Endodermal cell (in vitro differentiated cells): ENCODE measurements at regions not wholly inside any gene's neighbourhood (a gene's known extent, or its start where the extent isn't known, plus 50 kb on each side); places are given as distances from the start of the nearest gene placed in this dataset.

Experiments used
- DNase-seq: peaks from one replicate; pipeline ENCODE4 v3.0.0-alpha.2; 2017
- H3K27ac ChIP-seq: 2 replicates; pipeline ENCODE4 v1.5.1; 2013; ENCODE audit warnings: mild to moderate bottlenecking, low read depth, low read length, moderate library complexity
- H3K27me3 ChIP-seq: 2 replicates; pipeline ENCODE4 v1.6.1; 2013; ENCODE audit warnings: mild to moderate bottlenecking, low read length, moderate library complexity; ENCODE audit not compliant: insufficient read depth, control insufficient read depth, poor library complexity, severe bottlenecking
- H3K36me3 ChIP-seq: 2 replicates; pipeline ENCODE4 v1.7.0; 2013; ENCODE audit warnings: mild to moderate bottlenecking, low read length, moderate library complexity; ENCODE audit not compliant: control insufficient read depth, insufficient read depth
- H3K4me1 ChIP-seq: one replicate; pipeline ENCODE4 v1.7.0; 2013; ENCODE audit warnings: low read length; ENCODE audit not compliant: control insufficient read depth, insufficient read depth
- H3K4me3 ChIP-seq: 2 replicates; pipeline ENCODE4 v1.5.1; 2013; ENCODE audit warnings: mild to moderate bottlenecking, low read length, moderate library complexity
- H3K9ac ChIP-seq: 2 replicates; pipeline ENCODE4 v1.6.1; 2013; ENCODE audit warnings: mild to moderate bottlenecking, low read length, moderate library complexity; ENCODE audit not compliant: poor library complexity, severe bottlenecking; ENCODE audit errors: extremely low read depth
- H3K9me3 ChIP-seq: 2 replicates; pipeline ENCODE4 v1.6.1; 2013; ENCODE audit warnings: mild to moderate bottlenecking, low read length, moderate library complexity; ENCODE audit not compliant: control insufficient read depth
- H3K27ac Mint-ChIP-seq: 2 replicates; pipeline ENCODE4 v1.8.0; 2020; ENCODE audit warnings: mixed read lengths
- H3K27me3 Mint-ChIP-seq: 2 replicates; pipeline ENCODE4 v1.8.0; 2021; ENCODE audit warnings: mild to moderate bottlenecking, mixed read lengths; ENCODE audit not compliant: insufficient read depth
- H3K36me3 Mint-ChIP-seq: 2 replicates; pipeline ENCODE4 v1.8.0; 2020; ENCODE audit warnings: low read depth, mixed read lengths
- H3K4me1 Mint-ChIP-seq: 2 replicates; pipeline ENCODE4 v1.8.0; 2020; ENCODE audit warnings: mixed read lengths
- H3K4me3 Mint-ChIP-seq: 2 replicates; pipeline ENCODE4 v1.8.0; 2020; ENCODE audit warnings: mild to moderate bottlenecking, moderate library complexity, mixed read lengths
- H3K9me3 Mint-ChIP-seq: 2 replicates; pipeline ENCODE4 v1.8.0; 2020; ENCODE audit warnings: mild to moderate bottlenecking, mixed read lengths
- WGBS, 2 experiments: methylation state at CpG; one replicate each; pipeline versions ENCODE4 v1.1.5 to v1.1.7; 2013; ENCODE audit warnings: missing lambda C conversion rate in 2 of 2, mixed read lengths in 1 of 2; ENCODE audit not compliant: insufficient coverage in 1 of 2, insufficient read length in 1 of 2; 5-methylcytosine and 5-hydroxymethylcytosine counted together
- TF ChIP-seq, protein P1 (sequence below): fragments of 200-600 bp; sonication (generic); conservative IDR thresholded peaks from 2 replicates; pipeline ENCODE4 v1.5.0; 2021; ENCODE audit warnings: antibody characterized with exemption, mild to moderate bottlenecking

DNA sequence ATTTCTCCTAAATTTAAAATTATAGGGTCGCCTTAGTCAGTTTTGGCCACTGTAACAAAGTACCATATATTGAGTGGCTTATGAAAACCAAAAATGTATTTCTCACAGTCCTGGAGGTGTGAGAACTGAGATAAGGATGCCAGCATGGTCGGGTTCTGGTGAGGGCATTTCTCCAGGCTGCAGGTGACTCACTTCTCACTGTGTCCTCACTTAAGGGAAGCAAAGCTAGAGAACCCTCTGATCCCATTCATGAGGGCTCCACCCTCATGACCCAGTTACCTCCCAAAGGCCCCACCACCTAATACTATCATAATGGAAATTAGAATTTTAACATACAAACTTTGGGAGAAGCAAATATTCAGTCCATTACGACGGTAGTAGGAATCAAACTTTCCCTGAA lies 75.1 kb upstream of the FBN2 start:
- Histone ChIP-seq H3K36me3 (no peaks in the 10 kb centered on the region), H3K9ac (no peak overlapping the region), H3K27me3 (no peaks in the 10 kb centered on the region), H3K4me1 (no peaks in the 10 kb centered on the region), H3K9me3 (peaks cover 21% of the 10 kb centered on the region), H3K4me3 (no peak overlapping the region), H3K27ac (no peak overlapping the region)
- Mint-ChIP-seq H3K36me3 (no peaks in the 10 kb centered on the region), H3K4me3 (no peak overlapping the region), H3K4me1 (no peaks in the 10 kb centered on the region), H3K27me3 (no peaks in the 10 kb centered on the region), H3K9me3 (peaks cover 1% of the 10 kb centered on the region), H3K27ac (no peak overlapping the region)
- WGBS, 2 experiments, result 91% methylated on average over 4 of the region's 4 CpGs; no CpG with 5 or more reads in 1 of the 2 experiments
- no peak for DNase-seq
- TF ChIP-seq, protein P1, sequence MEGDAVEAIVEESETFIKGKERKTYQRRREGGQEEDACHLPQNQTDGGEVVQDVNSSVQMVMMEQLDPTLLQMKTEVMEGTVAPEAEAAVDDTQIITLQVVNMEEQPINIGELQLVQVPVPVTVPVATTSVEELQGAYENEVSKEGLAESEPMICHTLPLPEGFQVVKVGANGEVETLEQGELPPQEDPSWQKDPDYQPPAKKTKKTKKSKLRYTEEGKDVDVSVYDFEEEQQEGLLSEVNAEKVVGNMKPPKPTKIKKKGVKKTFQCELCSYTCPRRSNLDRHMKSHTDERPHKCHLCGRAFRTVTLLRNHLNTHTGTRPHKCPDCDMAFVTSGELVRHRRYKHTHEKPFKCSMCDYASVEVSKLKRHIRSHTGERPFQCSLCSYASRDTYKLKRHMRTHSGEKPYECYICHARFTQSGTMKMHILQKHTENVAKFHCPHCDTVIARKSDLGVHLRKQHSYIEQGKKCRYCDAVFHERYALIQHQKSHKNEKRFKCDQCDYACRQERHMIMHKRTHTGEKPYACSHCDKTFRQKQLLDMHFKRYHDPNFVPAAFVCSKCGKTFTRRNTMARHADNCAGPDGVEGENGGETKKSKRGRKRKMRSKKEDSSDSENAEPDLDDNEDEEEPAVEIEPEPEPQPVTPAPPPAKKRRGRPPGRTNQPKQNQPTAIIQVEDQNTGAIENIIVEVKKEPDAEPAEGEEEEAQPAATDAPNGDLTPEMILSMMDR, result no peak

DNA sequence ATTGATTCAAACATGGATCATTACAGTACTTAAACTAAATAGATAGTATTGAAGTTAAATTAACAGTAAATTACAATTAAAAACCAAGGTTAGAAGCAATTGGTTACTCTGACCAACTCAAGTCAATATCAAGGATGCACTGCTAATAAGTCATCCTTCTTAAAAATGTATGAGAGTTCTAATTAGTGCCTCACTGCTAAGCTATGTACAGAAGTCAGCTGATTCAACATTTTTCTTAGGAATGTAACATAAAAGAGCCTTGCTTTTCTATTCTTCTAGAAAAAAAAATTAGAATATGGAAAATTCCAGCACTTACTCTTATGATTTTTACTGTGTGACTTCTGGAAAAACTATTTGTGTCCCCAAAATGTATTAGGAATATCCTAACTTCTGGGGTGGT lies 75.7 kb upstream of the FBN2 start:
- no peak overlapping the region for H3K9ac ChIP-seq
- no peak overlapping the region for H3K4me3 Mint-ChIP-seq
- peaks cover 1% of the 10 kb centered on the region for H3K9me3 Mint-ChIP-seq
- no peaks in the 10 kb centered on the region for H3K27me3 Mint-ChIP-seq
- H3K9me3 ChIP-seq, result peaks cover 15% of the 10 kb centered on the region
- H3K36me3 Mint-ChIP-seq, result no peaks in the 10 kb centered on the region
- H3K4me3 ChIP-seq, result no peak overlapping the region
- H3K4me1 Mint-ChIP-seq, result no peaks in the 10 kb centered on the region
- no peak overlapping the region for H3K27ac Mint-ChIP-seq
- no peak overlapping the region for H3K27ac ChIP-seq
- DNase-seq, result no peak
- TF ChIP-seq, protein P1, result no peak
- H3K36me3 ChIP-seq, result no peaks in the 10 kb centered on the region
- H3K4me1 ChIP-seq, result no peaks in the 10 kb centered on the region
- H3K27me3 ChIP-seq, result no peaks in the 10 kb centered on the region

DNA sequence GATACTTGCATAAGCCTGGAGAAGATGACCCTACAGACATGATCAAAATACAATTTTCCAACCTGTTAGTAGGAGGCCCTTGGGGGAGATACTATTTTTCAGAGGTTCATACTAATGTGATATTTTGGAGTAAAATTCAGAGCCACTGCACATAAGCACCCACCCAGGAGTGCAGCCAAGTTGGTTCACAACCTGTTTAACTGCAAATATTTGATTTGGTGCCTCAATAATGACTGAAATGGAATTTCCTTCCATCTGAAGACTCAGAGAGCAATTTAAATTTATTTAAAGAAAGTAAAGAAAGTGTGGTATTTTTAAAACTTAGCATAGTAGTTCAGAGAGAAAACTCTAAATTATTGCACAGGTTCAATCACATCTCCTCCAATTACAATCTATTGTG lies 77.5 kb upstream of the FBN2 start:
- Mint-ChIP-seq H3K4me3 (no peak overlapping the region), H3K4me1 (no peaks in the 10 kb centered on the region), H3K27me3 (peaks cover 6% of the 10 kb centered on the region), H3K27ac (no peak overlapping the region), H3K9me3 (peaks cover under 1% of the 10 kb centered on the region), H3K36me3 (no peaks in the 10 kb centered on the region)
- TF ChIP-seq, protein P1, result no peak
- Histone ChIP-seq H3K4me1 (no peaks in the 10 kb centered on the region), H3K9ac (no peak overlapping the region), H3K27ac (no peak overlapping the region), H3K4me3 (no peak overlapping the region), H3K9me3 (no peaks in the 10 kb centered on the region), H3K27me3 (no peaks in the 10 kb centered on the region), H3K36me3 (no peaks in the 10 kb centered on the region)
- no peak for DNase-seq
